Fibroblast of lung (primary cell): ENCODE measurements at regions not wholly inside any gene's neighbourhood (a gene's known extent, or its start where the extent isn't known, plus 50 kb on each side); places are given as distances from the start of the nearest gene placed in this dataset.

ENCODE experiments used
- CTCF ChIP-seq, 2 donors: IDR thresholded peaks in 1 of 2; conservative IDR thresholded peaks in 1 of 2; 1 replicate in 1 of 2; 2 replicates in 1 of 2; pipeline ENCODE4 v1.5.1; 2011 to 2012; ENCODE audit warnings: low read length in 2 of 2, control low read depth in 1 of 2, inconsistent platforms in 1 of 2, low read depth in 1 of 2, mild to moderate bottlenecking in 1 of 2
- EZH2 ChIP-seq: IDR thresholded peaks from 2 replicates; pipeline ENCODE4 v1.5.1; 2012; ENCODE audit warnings: low read length, control low read depth, mild to moderate bottlenecking; ENCODE audit errors: missing control alignments

GRCh38 chr5:68086439-68086838, 129.1 kb upstream of the PIK3R1 start:
- TF ChIP-seq CTCF (conservative IDR thresholded peaks at IDR 0.05 in 1 of 2, IDR thresholded peaks at IDR 0.05 in 1 of 2; ENCODE audit: low read depth in 1 of 2, low read length in 2 of 2) (no peak), EZH2 (no peak)
